ENCODE measurements at regions not wholly inside any gene's neighbourhood (a gene's known extent, or its start where the extent isn't known, plus 50 kb on each side); places are given as distances from the start of the nearest gene placed in this dataset.
"Not testable (repeated sequence)": the region's sequence is repeated elsewhere in the genome, so short reads cannot be mapped to it uniquely, and the experiment has no call there.

GRCh38 chr6:164396071-164397047 lies 913.0 kb downstream of the C6orf118 start:
- DNase-seq (ENCODE audit: low read depth in 3 of 3) = no peak

- DNase-seq (ENCODE audit: low read depth in 3 of 3) = no peak
Measured at GRCh38 chr6:164379795-164380194, 929.6 kb downstream of the C6orf118 start.

- DNase-seq (ENCODE audit: low read depth in 3 of 3) = no peak
Measured at GRCh38 chr6:164378330-164378729, 931.1 kb downstream of the C6orf118 start.

GRCh38 chr6:164377348-164377918 lies 932.0 kb downstream of the C6orf118 start:
- DNase-seq (ENCODE audit: low read depth in 3 of 3) = no peak

- no peak for DNase-seq (ENCODE audit: low read depth in 3 of 3)
Measured at GRCh38 chr6:164370773-164371172, 938.6 kb downstream of the C6orf118 start.

GRCh38 chr6:164359441-164359840 lies 944.9 kb downstream of the QKI start:
- no peak for DNase-seq (ENCODE audit: low read depth in 3 of 3)

- DNase-seq (ENCODE audit: low read depth in 3 of 3) = no peak
Measured at GRCh38 chr6:164359036-164359435, 944.5 kb downstream of the QKI start.

GRCh38 chr6:164356814-164357213 lies 942.3 kb downstream of the QKI start:
- DNase-seq (ENCODE audit: low read depth in 3 of 3) = no peak

GRCh38 chr6:164347455-164347854 lies 932.9 kb downstream of the QKI start:
- DNase-seq (ENCODE audit: low read depth in 3 of 3) = no peak

GRCh38 chr6:164346631-164347030 lies 932.1 kb downstream of the QKI start:
- no peak for DNase-seq (ENCODE audit: low read depth in 3 of 3)

- no peak for DNase-seq (ENCODE audit: low read depth in 3 of 3)
Measured at GRCh38 chr6:164345806-164346496, 931.4 kb downstream of the QKI start.

- DNase-seq (ENCODE audit: low read depth in 3 of 3) = no peak
Measured at GRCh38 chr6:164345327-164345726, 930.8 kb downstream of the QKI start.

GRCh38 chr6:164344801-164345291 lies 930.3 kb downstream of the QKI start:
- DNase-seq (ENCODE audit: low read depth in 3 of 3) = no peak

GRCh38 chr6:164339442-164339841 lies 924.9 kb downstream of the QKI start:
- DNase-seq (ENCODE audit: low read depth in 3 of 3) = not testable (repeated sequence)

GRCh38 chr6:164337925-164338397 lies 923.4 kb downstream of the QKI start:
- DNase-seq (ENCODE audit: low read depth in 3 of 3) = no peak

- DNase-seq (ENCODE audit: low read depth in 3 of 3) = no peak
Measured at GRCh38 chr6:164337024-164337924, 922.8 kb downstream of the QKI start.

GRCh38 chr6:164336455-164336854 lies 921.9 kb downstream of the QKI start:
- DNase-seq (ENCODE audit: low read depth in 3 of 3) = no peak

- DNase-seq (ENCODE audit: low read depth in 3 of 3) = no peak
Measured at GRCh38 chr6:164331026-164331425, 916.5 kb downstream of the QKI start.

- no peak for DNase-seq (ENCODE audit: low read depth in 3 of 3)
Measured at GRCh38 chr6:164325168-164325567, 910.6 kb downstream of the QKI start.

GRCh38 chr6:164322533-164322932 lies 908.0 kb downstream of the QKI start:
- no peak for DNase-seq (ENCODE audit: low read depth in 3 of 3)

GRCh38 chr6:164321297-164321696 lies 906.8 kb downstream of the QKI start:
- no peak for DNase-seq (ENCODE audit: low read depth in 3 of 3)

Data from stimulated activated CD4-positive, alpha-beta T cell treated with anti-CD3 and anti-CD28 coated beads, TNF-alpha, amount 100 ng/mL, for 24 hours (primary cell).